B cell (primary cell): ENCODE measurements at regions not wholly inside any gene's neighbourhood (a gene's known extent, or its start where the extent isn't known, plus 50 kb on each side); places are given as distances from the start of the nearest gene placed in this dataset.

Experiments used
- ATAC-seq: fragments of 200-7000 bp; cut with Tn5 transposase; one replicate; pipeline ENCODE4 v1.10.0; 2021; ENCODE audit warnings: low read depth, mild to moderate bottlenecking, moderate number of reproducible peaks, moderate library complexity
- CTCF ChIA-PET: fragments of 350-600 bp; sonication (Branson Sonifier 250); formaldehyde crosslinking; loops from one replicate; lab custom pipeline; 2021; ENCODE audit warnings: antibody characterized with exemption, inconsistent platforms; lab: Charles Lee
- POLR2A ChIA-PET: fragments of 350-600 bp; sonication (Branson Sonifier 250); formaldehyde crosslinking; loops from one replicate; lab custom pipeline; 2021; ENCODE audit warnings: antibody characterized with exemption; lab: Charles Lee
- DNase-seq: peaks from one replicate; pipeline ENCODE4 v3.0.0; 2013
- H2AFZ ChIP-seq: 2 replicates; pipeline ENCODE4 v1.6.1; 2012; ENCODE audit warnings: mild to moderate bottlenecking, low read depth, low read length; ENCODE audit not compliant: insufficient read depth, poor library complexity, severe bottlenecking
- H3K27ac ChIP-seq, 2 donors: 1 replicate in 1 of 2; 2 replicates in 1 of 2; pipeline ENCODE4 v1.5.1; 2012 to 2013; ENCODE audit warnings: low read length in 2 of 2, mild to moderate bottlenecking in 2 of 2, moderate library complexity in 1 of 2
- H3K27me3 ChIP-seq, 4 experiments: fragments of 200-600 bp in 1 of 4; sonication (generic) in 1 of 4; replicated peaks in 1 of 4; 1 replicate in 2 of 4; 2 replicates in 2 of 4; pipeline versions ENCODE4 v1.6.1 to v1.7.0; 2013 to 2016; ENCODE audit warnings: low read length in 3 of 4, mild to moderate bottlenecking in 2 of 4, mixed read lengths in 1 of 4, moderate library complexity in 1 of 4; ENCODE audit not compliant: insufficient read depth in 4 of 4, control insufficient read depth in 3 of 4; ENCODE audit errors: control extremely low read depth in 1 of 4
- H3K36me3 ChIP-seq, 2 experiments: replicated peaks in 1 of 2; 1 replicate in 1 of 2; 2 replicates in 1 of 2; pipeline versions ENCODE4 v1.6.1 to v1.7.1; 2013; ENCODE audit warnings: low read length in 1 of 2; ENCODE audit not compliant: insufficient read depth in 2 of 2, control insufficient read depth in 1 of 2; ENCODE audit errors: control extremely low read depth in 1 of 2, extremely low read depth in 1 of 2
- H3K4me1 ChIP-seq, 2 donors: fragments of 200-600 bp in 1 of 2; sonication (generic) in 1 of 2; 1 replicate in 1 of 2; 2 replicates in 1 of 2; pipeline versions ENCODE4 v1.5.1 to v1.6.1; 2013 to 2017; ENCODE audit warnings: low read length in 2 of 2; ENCODE audit not compliant: control insufficient read depth in 2 of 2, insufficient read depth in 2 of 2
- H3K4me2 ChIP-seq: replicated peaks from 2 replicates; pipeline ENCODE3; 2012; ENCODE audit warnings: mild to moderate bottlenecking, low read depth, low read length; ENCODE audit not compliant: poor library complexity, severe bottlenecking
- H3K4me3 ChIP-seq, 5 experiments: fragments of 200-600 bp in 1 of 5; sonication (generic) in 1 of 5; 1 replicate in 3 of 5; 2 replicates in 2 of 5; pipeline versions ENCODE4 v1.5.1 to v1.7.0; 2011 to 2016; ENCODE audit warnings: low read length in 4 of 5, mild to moderate bottlenecking in 4 of 5, low read depth in 2 of 5, control low read depth in 1 of 5, moderate library complexity in 1 of 5; ENCODE audit not compliant: insufficient read depth in 1 of 5; ENCODE audit errors: control extremely low read depth in 1 of 5, extremely low read depth in 1 of 5
- H3K79me2 ChIP-seq: fragments of 200-600 bp; sonication (generic); one replicate; pipeline ENCODE4 v1.6.0; 2016; ENCODE audit warnings: low read length; ENCODE audit not compliant: control insufficient read depth, insufficient read depth
- H3K9ac ChIP-seq: fragments of 200-600 bp; sonication (generic); 2 replicates; pipeline ENCODE4 v1.6.1; 2017; ENCODE audit warnings: mild to moderate bottlenecking, low read length, moderate library complexity
- H3K9me3 ChIP-seq, 3 donors: one replicate each; pipeline versions ENCODE4 v1.6.1 to v1.7.1; 2013; ENCODE audit warnings: low read length in 2 of 3; ENCODE audit not compliant: control insufficient read depth in 2 of 3, insufficient read depth in 1 of 3; ENCODE audit errors: control extremely low read depth in 1 of 3
- H4K20me1 ChIP-seq: 2 replicates; pipeline ENCODE4 v1.6.0; 2012; ENCODE audit warnings: mild to moderate bottlenecking, low read length; ENCODE audit not compliant: insufficient read depth, control insufficient read depth, poor library complexity, severe bottlenecking
- H3K27ac Mint-ChIP-seq: one replicate; pipeline ENCODE4 v1.8.0; 2021; ENCODE audit warnings: mixed read lengths
- H3K27me3 Mint-ChIP-seq: one replicate; pipeline ENCODE4 v1.8.0; 2021; ENCODE audit warnings: mixed read lengths
- H3K4me1 Mint-ChIP-seq: one replicate; pipeline ENCODE4 v1.8.0; 2021; ENCODE audit warnings: mixed read lengths
- H3K4me3 Mint-ChIP-seq: one replicate; pipeline ENCODE4 v1.8.0; 2021; ENCODE audit warnings: mixed read lengths
- H3K9me3 Mint-ChIP-seq: one replicate; pipeline ENCODE4 v1.8.0; 2022; ENCODE audit warnings: mixed read lengths; ENCODE audit not compliant: insufficient read depth
- EZH2 ChIP-seq: IDR thresholded peaks from 2 replicates; pipeline ENCODE4 v1.6.1; 2012; ENCODE audit warnings: borderline replicate concordance, low read depth, mild to moderate bottlenecking, moderate library complexity, low read length; ENCODE audit not compliant: insufficient read depth, poor library complexity, severe bottlenecking
- WGBS: methylation state at CpG from one replicate; pipeline ENCODE4 v1.1.5; 2013; ENCODE audit warnings: missing lambda C conversion rate; ENCODE audit not compliant: insufficient coverage; 5-methylcytosine and 5-hydroxymethylcytosine counted together
- intact Hi-C: fragments of 100-400 bp; cut with micrococcal nuclease; formaldehyde crosslinking; loops from one replicate; pipeline ENCODE4 v1.10.0; 2022
- TF ChIP-seq, protein P1 (sequence below): fragments of 200-600 bp; IDR thresholded peaks from one replicate; pipeline ENCODE4 v1.8.0; 2022; ENCODE audit warnings: antibody characterized with exemption, mild to moderate bottlenecking

DNA sequence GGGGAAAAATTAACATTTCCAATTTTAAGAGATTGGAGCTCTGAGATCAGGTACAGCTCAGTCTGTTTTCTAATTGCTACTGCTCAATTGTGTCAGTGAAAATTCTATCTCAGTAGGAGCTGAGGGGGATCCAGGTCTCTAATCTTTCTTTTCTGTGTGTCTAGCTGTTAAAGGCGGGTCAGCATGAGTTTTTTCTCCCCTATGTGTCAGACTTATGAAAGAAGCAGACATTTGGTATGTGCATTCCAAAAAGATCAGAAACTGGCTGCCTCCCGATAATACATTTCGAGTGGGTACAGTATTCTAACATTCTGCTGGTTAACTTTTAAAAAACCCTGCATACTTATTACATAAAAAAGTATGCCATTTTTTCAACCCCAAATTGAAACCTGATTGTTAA lies 72.4 kb downstream of the PCDH7 start:
- Histone ChIP-seq H3K9me3 (no peaks in the 10 kb centered on the region), H3K27me3 (no peaks in the 10 kb centered on the region), H3K9ac (no peak overlapping the region), H3K4me2 (no peak overlapping the region), H3K79me2 (no peaks in the 10 kb centered on the region), H3K36me3 (no peaks in the 10 kb centered on the region), H2AFZ (no peak overlapping the region), H3K4me3 (no peak overlapping the region), H4K20me1 (no peaks in the 10 kb centered on the region), H3K4me1 (no peaks in the 10 kb centered on the region), H3K27ac (no peak overlapping the region)
- ChIA-PET POLR2A (no interaction called here), CTCF (no interaction called here)
- H3K4me1 Mint-ChIP-seq = no peaks in the 10 kb centered on the region
- ATAC-seq = no peak
- no peaks in the 10 kb centered on the region for H3K9me3 Mint-ChIP-seq
- no peaks in the 10 kb centered on the region for H3K27me3 Mint-ChIP-seq
- intact Hi-C loops = no loop called here
- no peak overlapping the region for H3K4me3 Mint-ChIP-seq
- WGBS = no CpG with 5 or more reads among the region's 3 CpGs
- H3K27ac Mint-ChIP-seq = no peak overlapping the region
- TF ChIP-seq, protein P1, sequence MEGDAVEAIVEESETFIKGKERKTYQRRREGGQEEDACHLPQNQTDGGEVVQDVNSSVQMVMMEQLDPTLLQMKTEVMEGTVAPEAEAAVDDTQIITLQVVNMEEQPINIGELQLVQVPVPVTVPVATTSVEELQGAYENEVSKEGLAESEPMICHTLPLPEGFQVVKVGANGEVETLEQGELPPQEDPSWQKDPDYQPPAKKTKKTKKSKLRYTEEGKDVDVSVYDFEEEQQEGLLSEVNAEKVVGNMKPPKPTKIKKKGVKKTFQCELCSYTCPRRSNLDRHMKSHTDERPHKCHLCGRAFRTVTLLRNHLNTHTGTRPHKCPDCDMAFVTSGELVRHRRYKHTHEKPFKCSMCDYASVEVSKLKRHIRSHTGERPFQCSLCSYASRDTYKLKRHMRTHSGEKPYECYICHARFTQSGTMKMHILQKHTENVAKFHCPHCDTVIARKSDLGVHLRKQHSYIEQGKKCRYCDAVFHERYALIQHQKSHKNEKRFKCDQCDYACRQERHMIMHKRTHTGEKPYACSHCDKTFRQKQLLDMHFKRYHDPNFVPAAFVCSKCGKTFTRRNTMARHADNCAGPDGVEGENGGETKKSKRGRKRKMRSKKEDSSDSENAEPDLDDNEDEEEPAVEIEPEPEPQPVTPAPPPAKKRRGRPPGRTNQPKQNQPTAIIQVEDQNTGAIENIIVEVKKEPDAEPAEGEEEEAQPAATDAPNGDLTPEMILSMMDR = no peak
- no peak for TF ChIP-seq EZH2
- no peak for DNase-seq

DNA sequence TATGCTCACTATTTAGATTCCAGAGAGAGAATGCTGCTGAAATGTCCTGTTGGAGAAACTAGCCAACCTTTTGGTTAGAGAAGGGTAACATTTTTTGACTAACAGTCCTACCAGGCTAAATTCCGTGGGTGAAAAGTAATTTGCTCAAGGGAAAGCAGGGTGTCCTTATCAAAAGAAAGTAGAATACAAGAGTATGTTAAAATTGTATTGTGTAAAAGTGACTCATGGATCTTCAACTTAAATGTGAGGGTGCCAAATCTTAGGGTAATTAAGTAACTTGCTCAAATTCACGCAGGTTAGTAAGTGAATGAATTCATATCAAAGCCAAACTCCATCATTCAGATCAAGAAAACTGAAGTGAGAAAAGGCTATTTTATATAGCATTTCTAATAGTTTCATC lies 81.7 kb downstream of the PCDH7 start:
- Mint-ChIP-seq H3K4me3 (no peak overlapping the region), H3K9me3 (peaks cover 7% of the 10 kb centered on the region), H3K4me1 (no peaks in the 10 kb centered on the region), H3K27ac (no peak overlapping the region), H3K27me3 (no peaks in the 10 kb centered on the region)
- H4K20me1 ChIP-seq = no peaks in the 10 kb centered on the region
- no peaks in the 10 kb centered on the region for H3K4me1 ChIP-seq
- no peaks in the 10 kb centered on the region for H3K36me3 ChIP-seq
- H3K4me2 ChIP-seq = no peak overlapping the region
- H3K27me3 ChIP-seq = no peaks in the 10 kb centered on the region
- H3K9me3 ChIP-seq = peaks cover 0 to 5% (median 0%) of the 10 kb centered on the region in 3 donors
- WGBS = 83% methylated on average over 1 of the region's 2 CpGs
- ATAC-seq (no peak), DNase-seq (no peak)
- intact Hi-C loops = no loop called here
- no peak overlapping the region for H3K4me3 ChIP-seq
- H3K27ac ChIP-seq = no peak overlapping the region
- CTCF ChIA-PET = no interaction called here
- no peak for TF ChIP-seq EZH2
- TF ChIP-seq, protein P1 = no peak
- POLR2A ChIA-PET = no interaction called here
- H3K79me2 ChIP-seq = no peaks in the 10 kb centered on the region
- no peak overlapping the region for H2AFZ ChIP-seq
- H3K9ac ChIP-seq = no peak overlapping the region
